ENCODE measurements at regions not wholly inside any gene's neighbourhood (a gene's known extent, or its start where the extent isn't known, plus 50 kb on each side); places are given as distances from the start of the nearest gene placed in this dataset.

DNA sequence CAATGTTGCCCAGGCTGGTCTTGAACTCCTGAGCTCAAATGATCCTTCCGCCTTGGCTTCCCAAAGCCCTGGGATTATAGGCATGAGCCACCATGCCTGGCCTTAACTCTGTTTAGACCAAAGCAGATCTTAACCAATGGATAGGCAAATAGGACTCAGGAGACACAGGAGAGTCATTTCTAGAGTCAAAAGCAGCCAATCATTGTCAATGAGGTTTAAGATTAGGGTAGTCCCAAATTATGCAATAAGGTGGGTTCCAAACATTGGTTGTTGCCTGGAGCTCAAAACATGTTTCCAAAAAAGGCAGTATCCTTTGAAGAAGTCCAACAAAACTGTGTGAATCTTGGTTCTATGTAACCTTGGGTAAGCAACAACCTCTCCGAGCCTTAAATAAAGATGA lies 95.7 kb upstream of the JARID2 start:
- no peak for TF ChIP-seq SUZ12 (IDR thresholded peaks at IDR 0.05; ENCODE audit: unreplicated experiment)
- TF ChIP-seq IKZF2 (IDR thresholded peaks at IDR 0.05) = no peak
- TF ChIP-seq IKZF1 (conservative IDR thresholded peaks at IDR 0.05) = no peak
- no peak for TF ChIP-seq BHLHE40 (IDR thresholded peaks at IDR 0.05; ENCODE audit: borderline replicate concordance in 1 of 2, low read depth in 2 of 2, low read length in 1 of 2)
- TF ChIP-seq YY1 (IDR thresholded peaks at IDR 0.05; ENCODE audit: low read depth, low read length) = no peak
- TF ChIP-seq CTCF (IDR thresholded peaks at IDR 0.05 in 2 of 3, conservative IDR thresholded peaks at IDR 0.05 in 1 of 3; ENCODE audit: control insufficient read depth in 2 of 3, extremely low read depth in 1 of 3, insufficient read depth in 1 of 3, low read depth in 3 of 3, low read length in 3 of 3) = no peak
- no peak for TF ChIP-seq NRF1 (conservative IDR thresholded peaks at IDR 0.05; ENCODE audit: low read depth, low read length)
- TF ChIP-seq POLR2A (IDR thresholded peaks at IDR 0.05; ENCODE audit: low read depth, low read length) = no peak
- TF ChIP-seq EGR1 (IDR thresholded peaks at IDR 0.05; ENCODE audit: borderline replicate concordance in 1 of 2, low read depth in 2 of 2, low read length in 2 of 2) = no peak
- TF ChIP-seq TAF1 (IDR thresholded peaks at IDR 0.05; ENCODE audit: borderline replicate concordance, low read depth, low read length) = no peak
- TF ChIP-seq, protein P1, sequence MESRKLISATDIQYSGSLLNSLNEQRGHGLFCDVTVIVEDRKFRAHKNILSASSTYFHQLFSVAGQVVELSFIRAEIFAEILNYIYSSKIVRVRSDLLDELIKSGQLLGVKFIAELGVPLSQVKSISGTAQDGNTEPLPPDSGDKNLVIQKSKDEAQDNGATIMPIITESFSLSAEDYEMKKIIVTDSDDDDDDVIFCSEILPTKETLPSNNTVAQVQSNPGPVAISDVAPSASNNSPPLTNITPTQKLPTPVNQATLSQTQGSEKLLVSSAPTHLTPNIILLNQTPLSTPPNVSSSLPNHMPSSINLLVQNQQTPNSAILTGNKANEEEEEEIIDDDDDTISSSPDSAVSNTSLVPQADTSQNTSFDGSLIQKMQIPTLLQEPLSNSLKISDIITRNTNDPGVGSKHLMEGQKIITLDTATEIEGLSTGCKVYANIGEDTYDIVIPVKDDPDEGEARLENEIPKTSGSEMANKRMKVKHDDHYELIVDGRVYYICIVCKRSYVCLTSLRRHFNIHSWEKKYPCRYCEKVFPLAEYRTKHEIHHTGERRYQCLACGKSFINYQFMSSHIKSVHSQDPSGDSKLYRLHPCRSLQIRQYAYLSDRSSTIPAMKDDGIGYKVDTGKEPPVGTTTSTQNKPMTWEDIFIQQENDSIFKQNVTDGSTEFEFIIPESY (IDR thresholded peaks at IDR 0.05) = no peak
- TF ChIP-seq FOS (IDR thresholded peaks at IDR 0.05; ENCODE audit: borderline replicate concordance, extremely low read depth, insufficient read length) = no peak

Data from GM12878 (cell line).